Suprapubic skin (tissue), 4 donors: ENCODE measurements at regions not wholly inside any gene's neighbourhood (a gene's known extent, or its start where the extent isn't known, plus 50 kb on each side); places are given as distances from the start of the nearest gene placed in this dataset.

ENCODE experiments used
- CTCF ChIP-seq, 2 donors: fragments of 200-600 bp in 1 of 2; fragments of 450-650 bp in 1 of 2; sonication (generic) in 1 of 2; IDR thresholded peaks; one replicate each; pipeline ENCODE4 v1.5.1; 2016 to 2019; ENCODE audit warnings: antibody characterized with exemption in 2 of 2, mild to moderate bottlenecking in 1 of 2, moderate library complexity in 1 of 2
- EP300 ChIP-seq: sonication (generic); formaldehyde crosslinking; IDR thresholded peaks from one replicate; pipeline ENCODE4 v1.6.1; 2017; ENCODE audit warnings: antibody characterized with exemption
- POLR2A ChIP-seq, 2 donors: fragments of 450-650 bp; IDR thresholded peaks; one replicate each; pipeline ENCODE4 v1.6.1; 2017; ENCODE audit warnings: antibody characterized with exemption in 2 of 2, mild to moderate bottlenecking in 2 of 2, moderate library complexity in 2 of 2
- POLR2AphosphoS5 ChIP-seq, 3 donors: sonication (generic); formaldehyde crosslinking; IDR thresholded peaks; one replicate each; pipeline ENCODE4 v1.6.1; 2017; ENCODE audit warnings: antibody characterized with exemption in 3 of 3

DNA sequence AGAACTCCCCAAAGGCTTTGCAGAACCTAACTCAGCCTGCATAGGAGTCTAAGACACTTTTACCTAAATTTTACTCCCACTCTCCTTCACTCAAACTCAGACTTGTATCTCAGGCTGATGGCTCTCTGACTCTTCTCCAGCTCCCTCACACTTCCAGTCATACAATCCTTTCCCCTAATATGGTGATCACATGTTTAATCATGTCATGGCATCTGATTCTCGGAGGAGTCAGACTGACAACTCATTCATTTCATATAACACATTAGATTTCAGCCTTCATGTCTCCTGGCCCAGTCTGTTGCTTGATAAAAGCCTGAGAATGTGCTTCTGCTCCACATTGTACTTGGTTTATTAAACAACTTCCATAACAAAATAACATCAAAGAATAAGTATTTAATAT, 1503.9 kb upstream of the TENM4 start:
- no peak for TF ChIP-seq CTCF (IDR thresholded peaks at IDR 0.05)
- no peak for TF ChIP-seq EP300
- TF ChIP-seq POLR2AphosphoS5 (IDR thresholded peaks at IDR 0.05), result no peak
- no peak for TF ChIP-seq POLR2A (IDR thresholded peaks at IDR 0.05)
